HCT116 (cell line): ENCODE measurements at regions not wholly inside any gene's neighbourhood (a gene's known extent, or its start where the extent isn't known, plus 50 kb on each side); places are given as distances from the start of the nearest gene placed in this dataset.

Experiments
- ATAC-seq: fragments of 200-7000 bp; cut with Tn5 transposase; 2 replicates; pipeline ENCODE4 v1.9.1; 2020; ENCODE audit warnings: mild to moderate bottlenecking, moderate library complexity
- BruUV-seq: library from RNA; stranded (reverse); fragments of 400-500 nt; replicated peaks from 2 replicates; lab custom pipeline; 2021; lab: Mats Ljungman, UMichigan
- CTCF ChIA-PET: fragments of 300-600 bp; sonication (Branson Sonifier 250); formaldehyde crosslinking; loops from one replicate; lab custom pipeline; 2021; ENCODE audit warnings: antibody characterized with exemption; lab: Charles Lee
- POLR2A ChIA-PET: fragments of 300-600, 350-600 bp; sonication (Branson Sonifier 250); formaldehyde crosslinking; loops from one replicate; lab custom pipeline; 2021; ENCODE audit warnings: antibody characterized with exemption; lab: Charles Lee
- RAD21 ChIA-PET, 2 experiments: fragments of 300-600 bp; sonication (Branson Sonifier 250); formaldehyde crosslinking; loops; one replicate each; lab custom pipeline; 2023; ENCODE audit warnings: low total read pairs in 2 of 2; ENCODE audit not compliant: uncharacterized antibody in 2 of 2, unreplicated experiment in 2 of 2, low non-redundant PET in 1 of 2; lab: Charles Lee
- DNase-seq: peaks from one replicate; pipeline ENCODE4 v3.0.0-alpha.2; 2010; ENCODE audit warnings: low read depth, low spot score
- H2AFZ ChIP-seq: fragments of 200-600 bp; shearing (Covaris generic), sonication (generic); 2 replicates; pipeline ENCODE4 v1.6.1; 2017; ENCODE audit warnings: low read depth, mixed run types, mixed read lengths, antibody characterized with exemption, low read length; ENCODE audit not compliant: poor library complexity, severe bottlenecking
- H3K27ac ChIP-seq: 2 replicates; pipeline ENCODE4 v1.5.1; 2012; ENCODE audit warnings: low read depth, low read length
- H3K27me3 ChIP-seq: fragments of 200-600 bp; sonication (generic); 2 replicates; pipeline ENCODE4 v1.6.1; 2016; ENCODE audit warnings: mixed run types, low read length, mixed read lengths; ENCODE audit not compliant: insufficient read depth
- H3K36me3 ChIP-seq, 2 experiments: fragments of 200-500 bp in 1 of 2; fragments of 200-600 bp in 1 of 2; sonication (Bioruptor generic) in 1 of 2; sonication (generic) in 1 of 2; 2 replicates each; pipeline versions ENCODE4 v1.5.1 to v1.6.1; 2014 to 2016; ENCODE audit warnings: low read length in 2 of 2, inconsistent platforms in 1 of 2, mixed read lengths in 1 of 2, mixed run types in 1 of 2; ENCODE audit not compliant: insufficient read depth in 2 of 2, control insufficient read depth in 1 of 2
- H3K4me1 ChIP-seq, 2 experiments: fragments of 200-600 bp in 1 of 2; sonication (generic) in 1 of 2; 2 replicates each; pipeline versions ENCODE4 v1.5.1 to v1.6.1; 2012 to 2017; ENCODE audit warnings: low read length in 2 of 2, inconsistent platforms in 1 of 2, mild to moderate bottlenecking in 1 of 2, mixed read lengths in 1 of 2, mixed run types in 1 of 2, moderate library complexity in 1 of 2; ENCODE audit not compliant: insufficient read depth in 2 of 2, control insufficient read depth in 1 of 2
- H3K4me2 ChIP-seq: fragments of 200-600 bp; sonication (generic); 2 replicates; pipeline ENCODE4 v1.6.1; 2017; ENCODE audit warnings: mixed run types, low read length, mixed read lengths
- H3K4me3 ChIP-seq, 2 experiments: fragments of 200-600 bp in 1 of 2; sonication (generic) in 1 of 2; replicated peaks in 1 of 2; 2 replicates each; pipeline ENCODE4 v1.5.1; 2011 to 2016; ENCODE audit warnings: low read length in 2 of 2, control low read depth in 1 of 2, low read depth in 1 of 2, mild to moderate bottlenecking in 1 of 2, mixed read lengths in 1 of 2, mixed run types in 1 of 2
- H3K79me2 ChIP-seq: fragments of 200-600 bp; sonication (generic); 2 replicates; pipeline ENCODE4 v1.6.1; 2017; ENCODE audit warnings: mild to moderate bottlenecking, mixed run types, low read length, moderate library complexity, mixed read lengths; ENCODE audit not compliant: insufficient read depth
- H3K9ac ChIP-seq: fragments of 200-600 bp; sonication (generic); 2 replicates; pipeline ENCODE4 v1.6.1; 2016; ENCODE audit warnings: low read length, mixed read lengths
- H3K9me2 ChIP-seq: fragments of 200-600 bp; sonication (generic), shearing (Covaris generic); 2 replicates; pipeline ENCODE4 v1.6.1; 2017; ENCODE audit warnings: mixed run types, mild to moderate bottlenecking, moderate library complexity; ENCODE audit not compliant: insufficient read depth
- H3K9me3 ChIP-seq, 2 experiments: fragments of 200-500 bp in 1 of 2; fragments of 200-600 bp in 1 of 2; sonication (Bioruptor generic) in 1 of 2; sonication (generic) in 1 of 2; 2 replicates each; pipeline ENCODE4 v1.6.1; 2014 to 2017; ENCODE audit warnings: low read length in 2 of 2, mixed read lengths in 2 of 2, inconsistent platforms in 1 of 2, low read depth in 1 of 2, mild to moderate bottlenecking in 1 of 2, mixed run types in 1 of 2, moderate library complexity in 1 of 2; ENCODE audit not compliant: control insufficient read depth in 1 of 2, insufficient read depth in 1 of 2
- H4K20me1 ChIP-seq: fragments of 200-600 bp; sonication (generic), shearing (Covaris generic); 2 replicates; pipeline ENCODE4 v1.6.1; 2017; ENCODE audit warnings: mixed run types, mild to moderate bottlenecking, moderate library complexity; ENCODE audit not compliant: insufficient read depth
- ATF3 ChIP-seq: IDR thresholded peaks from 2 replicates; pipeline ENCODE4 v1.6.1; 2012
- CBX3 ChIP-seq: IDR thresholded peaks from 2 replicates; pipeline ENCODE4 v1.6.1; 2012; ENCODE audit warnings: low read depth
- CTCF ChIP-seq, 3 experiments: fragments of 200-600 bp in 1 of 3; sonication (generic) in 1 of 3; IDR thresholded peaks in 2 of 3; conservative IDR thresholded peaks in 1 of 3; 2 replicates each; pipeline ENCODE4 v1.5.1; 2012 to 2017; ENCODE audit warnings: low read depth in 2 of 3, low read length in 2 of 3, antibody characterized with exemption in 1 of 3, borderline replicate concordance in 1 of 3, control low read depth in 1 of 3, mild to moderate bottlenecking in 1 of 3, mixed read lengths in 1 of 3, mixed run types in 1 of 3, moderate library complexity in 1 of 3; ENCODE audit not compliant: insufficient read depth in 1 of 3
- EGR1 ChIP-seq: IDR thresholded peaks from 2 replicates; pipeline ENCODE4 v1.6.1; 2012; ENCODE audit warnings: low read depth
- ELF1 ChIP-seq: IDR thresholded peaks from 2 replicates; pipeline ENCODE4 v1.6.1; 2012; ENCODE audit warnings: low read depth, borderline replicate concordance
- EZH2 ChIP-seq: fragments of 200-600 bp; sonication (generic); IDR thresholded peaks from 2 replicates; pipeline ENCODE4 v1.6.1; 2017; ENCODE audit warnings: antibody characterized with exemption, mixed run types
- EZH2phosphoT487 ChIP-seq: fragments of 200-600 bp; IDR thresholded peaks from 2 replicates; pipeline ENCODE4 v1.6.1; 2018; ENCODE audit warnings: antibody characterized with exemption, borderline replicate concordance
- FOSL1 ChIP-seq: IDR thresholded peaks from 2 replicates; pipeline ENCODE4 v1.6.1; 2012; ENCODE audit warnings: low read depth
- JUND ChIP-seq: IDR thresholded peaks from 2 replicates; pipeline ENCODE4 v1.6.1; 2012
- POLR2A ChIP-seq: IDR thresholded peaks from 2 replicates; pipeline ENCODE4 v1.7.0; 2011; ENCODE audit warnings: borderline replicate concordance; ENCODE audit not compliant: insufficient read depth, insufficient read length; ENCODE audit errors: extremely low read depth
- RAD21 ChIP-seq: IDR thresholded peaks from 2 replicates; pipeline ENCODE4 v1.6.1; 2012; ENCODE audit warnings: low read depth, mild to moderate bottlenecking
- SIN3A ChIP-seq: IDR thresholded peaks from 2 replicates; pipeline ENCODE4 v1.6.1; 2012; ENCODE audit warnings: low read depth
- SP1 ChIP-seq: IDR thresholded peaks from 2 replicates; pipeline ENCODE4 v1.6.1; 2012; ENCODE audit warnings: low read depth
- SRF ChIP-seq: IDR thresholded peaks from 2 replicates; pipeline ENCODE4 v1.6.1; 2012; ENCODE audit warnings: low read depth
- TCF7L2 ChIP-seq: IDR thresholded peaks from 2 replicates; pipeline ENCODE4 v1.7.0; 2011; ENCODE audit warnings: borderline replicate concordance, inconsistent platforms; ENCODE audit not compliant: insufficient read depth, insufficient read length; ENCODE audit errors: extremely low read depth
- YY1 ChIP-seq: IDR thresholded peaks from 2 replicates; pipeline ENCODE4 v1.6.1; 2011; ENCODE audit warnings: low read length, low read depth, moderate library complexity, mild to moderate bottlenecking; ENCODE audit not compliant: insufficient replicate concordance; ENCODE audit errors: extremely low read depth
- ZFX ChIP-seq: fragments of 450-650 bp; IDR thresholded peaks from 2 replicates; pipeline ENCODE4 v1.6.1; 2017
- intact Hi-C: fragments of 100-400 bp; cut with micrococcal nuclease; formaldehyde crosslinking; loops from 2 replicates; pipeline ENCODE4 v1.10.0; 2022
- TF ChIP-seq, protein P1 (sequence below): IDR thresholded peaks from 2 replicates; pipeline ENCODE4 v1.6.1; 2012

DNA sequence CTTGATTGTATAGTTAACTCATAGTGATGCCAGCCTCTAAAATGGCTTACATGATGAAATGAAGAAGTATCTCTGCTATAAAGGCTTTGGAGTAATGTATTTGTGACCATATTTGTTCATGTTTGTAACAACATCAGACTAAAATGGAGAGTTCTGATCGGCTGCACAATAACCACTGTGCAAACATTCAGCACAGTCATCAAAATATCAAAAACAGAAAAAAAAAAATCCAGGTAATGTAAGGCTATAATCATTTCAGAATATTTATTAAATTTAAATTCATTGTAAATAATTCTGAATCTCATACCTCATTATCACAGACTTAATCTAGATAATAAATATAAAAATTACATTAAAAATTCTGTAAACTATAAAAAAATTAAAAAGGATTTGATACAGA, 1161.8 kb downstream of the MRPL39 start:
- Histone ChIP-seq H3K27ac (no peak overlapping the region), H3K4me3 (no peak overlapping the region), H3K27me3 (no peaks in the 10 kb centered on the region), H3K36me3 (no peaks in the 10 kb centered on the region), H3K79me2 (no peaks in the 10 kb centered on the region), H2AFZ (no peak overlapping the region), H3K9me3 (peaks cover 10 to 28% of the 10 kb centered on the region in 2 experiments; a peak in 3 of 4 replicates), H3K9ac (no peak overlapping the region), H4K20me1 (no peaks in the 10 kb centered on the region), H3K4me2 (no peak overlapping the region), H3K4me1 (no peaks in the 10 kb centered on the region), H3K9me2 (no peaks in the 10 kb centered on the region)
- POLR2A ChIA-PET: no interaction called here
- DNase-seq: no peak
- CTCF ChIA-PET: no interaction called here
- TF ChIP-seq EGR1 (no peak), EZH2phosphoT487 (no peak), RAD21 (no peak), SRF (no peak), YY1 (no peak), SIN3A (no peak), FOSL1 (no peak), POLR2A (no peak), SP1 (no peak), ZFX (no peak), CBX3 (no peak), ATF3 (no peak), ELF1 (no peak), EZH2 (no peak), JUND (no peak), TCF7L2 (no peak), CTCF (IDR thresholded peaks at IDR 0.05 in 2 of 3, conservative IDR thresholded peaks at IDR 0.05 in 1 of 3; ENCODE audit: borderline replicate concordance in 1 of 3, insufficient read depth in 1 of 3, low read depth in 2 of 3, low read length in 2 of 3) (no peak)
- TF ChIP-seq, protein P1, sequence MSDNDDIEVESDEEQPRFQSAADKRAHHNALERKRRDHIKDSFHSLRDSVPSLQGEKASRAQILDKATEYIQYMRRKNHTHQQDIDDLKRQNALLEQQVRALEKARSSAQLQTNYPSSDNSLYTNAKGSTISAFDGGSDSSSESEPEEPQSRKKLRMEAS: no peak
- no TSS peak for BruUV-seq
- ATAC-seq: no peak
- RAD21 ChIA-PET: no interaction called here
- intact Hi-C loops: no loop called here
